IPS-NIHi7 (cell line): ENCODE measurements at regions not wholly inside any gene's neighbourhood (a gene's known extent, or its start where the extent isn't known, plus 50 kb on each side); places are given as distances from the start of the nearest gene placed in this dataset.

Experiments used
- DNase-seq: peaks from one replicate; pipeline ENCODE4 v3.0.0; 2012; ENCODE audit warnings: mixed read lengths; ENCODE audit errors: extremely low spot score

GRCh38 chr16:5854027-5854426 is 756.4 kb upstream of the EEF2KMT start:
- no peak for DNase-seq

GRCh38 chr16:5852151-5852550 is 754.6 kb upstream of the EEF2KMT start:
- no peak for DNase-seq

DNA sequence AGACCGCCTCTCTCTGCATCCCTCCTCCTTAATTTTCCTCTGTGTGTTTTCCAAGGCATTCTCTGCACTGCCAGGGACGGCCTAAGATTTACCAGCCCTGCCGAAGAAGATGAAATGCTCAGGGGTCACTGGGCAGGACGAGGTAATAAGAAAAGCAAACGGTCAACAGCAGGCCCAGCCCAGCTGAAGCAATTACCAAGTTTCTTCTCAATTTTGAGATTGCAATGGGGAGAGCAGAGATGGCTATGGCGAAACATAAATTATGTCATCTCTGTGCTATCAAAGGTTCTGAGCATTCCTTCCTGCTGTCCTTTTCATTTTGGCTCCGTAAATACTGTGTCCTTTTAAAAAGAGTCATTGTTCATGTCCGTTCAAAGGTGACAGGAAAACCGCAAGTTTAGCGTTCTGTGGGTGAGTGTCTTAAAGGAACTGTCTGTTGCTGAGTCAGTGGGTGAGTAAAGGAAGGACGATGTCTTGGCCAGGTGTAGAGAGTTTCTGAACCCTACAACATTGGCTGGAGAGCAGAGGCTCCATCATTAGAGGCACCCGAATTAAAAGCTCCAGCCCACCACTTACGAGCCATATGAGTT is 753.9 kb upstream of the EEF2KMT start:
- no peak for DNase-seq

- no peak for DNase-seq
These were observed 753.2 kb upstream of the EEF2KMT start for GRCh38 chr16:5850632-5851392.

DNA sequence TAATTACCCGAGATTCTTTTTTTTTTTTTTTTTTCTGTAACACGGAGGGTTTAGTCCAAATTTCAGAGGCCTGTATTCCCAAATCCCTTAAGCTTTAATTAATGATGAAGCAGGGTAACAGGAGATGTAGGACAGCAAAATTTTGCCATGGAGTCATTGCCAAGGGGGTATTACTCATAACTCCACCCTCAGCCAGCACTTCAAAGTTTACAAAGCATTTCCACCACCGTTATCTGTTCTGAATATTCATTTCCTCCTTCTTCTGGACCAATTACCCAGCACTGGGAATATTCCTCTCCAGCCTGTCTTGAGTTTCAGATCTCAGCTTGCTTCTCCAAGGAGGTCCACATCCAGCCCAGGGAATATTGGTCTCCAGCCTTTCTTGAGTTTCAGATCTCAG is 747.5 kb upstream of the EEF2KMT start:
- no peak for DNase-seq

- no peak for DNase-seq
These were observed 744.4 kb upstream of the EEF2KMT start for GRCh38 chr16:5841974-5842373.

DNA sequence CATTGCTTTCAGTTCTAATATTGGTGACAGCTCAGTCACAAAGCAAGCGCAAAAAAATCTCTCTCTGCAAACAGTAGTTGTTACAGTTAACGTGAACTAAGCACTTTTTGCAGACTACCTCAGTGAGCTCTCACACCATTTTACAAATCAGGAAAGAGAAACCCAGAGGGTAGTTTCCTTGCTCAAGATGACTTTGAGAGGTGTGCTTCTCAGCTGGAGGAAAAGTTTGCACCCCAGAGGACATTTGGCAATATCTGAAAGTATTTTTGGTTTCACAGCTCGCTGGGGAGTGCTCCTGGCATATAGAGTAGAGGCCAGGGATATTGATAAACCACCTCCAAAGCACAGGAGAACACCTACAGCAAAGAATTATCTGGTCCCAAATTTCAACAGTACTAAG is 741.1 kb upstream of the EEF2KMT start:
- DNase-seq: no peak

GRCh38 chr16:5838071-5838470 is 740.5 kb upstream of the EEF2KMT start:
- DNase-seq: no peak

- no peak for DNase-seq
These were observed 739.5 kb upstream of the EEF2KMT start for GRCh38 chr16:5837007-5837670.

DNA sequence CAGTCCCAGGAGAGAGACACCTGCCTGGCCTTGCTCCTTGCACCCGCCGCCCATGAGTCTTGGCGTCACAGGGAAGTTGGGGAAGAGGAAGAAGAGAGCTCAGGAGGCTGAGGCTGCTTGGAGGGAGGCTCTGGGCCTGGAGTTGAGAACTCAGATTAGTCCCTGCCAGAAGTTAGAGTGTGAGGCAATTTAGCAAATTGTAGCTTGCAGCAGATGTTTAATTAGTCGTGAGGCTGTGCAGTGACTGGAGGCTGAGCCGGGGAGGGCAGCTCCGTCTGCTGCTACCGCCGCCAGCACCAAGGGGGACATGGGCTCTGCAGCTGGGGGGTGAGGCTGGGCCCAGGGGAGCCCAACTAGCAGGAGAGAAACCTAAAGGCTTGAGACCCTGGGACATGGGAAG is 738.3 kb upstream of the EEF2KMT start:
- no peak for DNase-seq

DNA sequence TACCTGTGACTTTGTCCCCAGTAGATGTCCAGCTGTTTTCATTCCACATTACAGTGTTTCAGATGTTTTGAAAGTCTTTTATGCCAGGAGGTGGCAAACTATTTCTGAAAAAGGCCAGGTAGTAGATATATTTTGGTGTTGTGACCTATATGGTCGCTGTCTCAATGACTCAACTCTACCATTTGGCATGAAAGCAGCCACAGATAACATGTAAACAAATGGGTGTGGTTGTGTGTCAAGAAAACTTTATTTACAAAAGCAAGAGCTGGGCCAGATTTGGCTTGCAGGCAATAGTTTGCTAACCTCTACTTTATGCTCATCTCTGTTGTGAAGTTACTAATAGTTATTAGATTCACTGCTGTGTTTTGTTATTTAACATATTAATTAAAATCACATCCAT is 728.7 kb upstream of the EEF2KMT start:
- DNase-seq: no peak

GRCh38 chr16:5820472-5820871 is 722.9 kb upstream of the EEF2KMT start:
- no peak for DNase-seq

DNA sequence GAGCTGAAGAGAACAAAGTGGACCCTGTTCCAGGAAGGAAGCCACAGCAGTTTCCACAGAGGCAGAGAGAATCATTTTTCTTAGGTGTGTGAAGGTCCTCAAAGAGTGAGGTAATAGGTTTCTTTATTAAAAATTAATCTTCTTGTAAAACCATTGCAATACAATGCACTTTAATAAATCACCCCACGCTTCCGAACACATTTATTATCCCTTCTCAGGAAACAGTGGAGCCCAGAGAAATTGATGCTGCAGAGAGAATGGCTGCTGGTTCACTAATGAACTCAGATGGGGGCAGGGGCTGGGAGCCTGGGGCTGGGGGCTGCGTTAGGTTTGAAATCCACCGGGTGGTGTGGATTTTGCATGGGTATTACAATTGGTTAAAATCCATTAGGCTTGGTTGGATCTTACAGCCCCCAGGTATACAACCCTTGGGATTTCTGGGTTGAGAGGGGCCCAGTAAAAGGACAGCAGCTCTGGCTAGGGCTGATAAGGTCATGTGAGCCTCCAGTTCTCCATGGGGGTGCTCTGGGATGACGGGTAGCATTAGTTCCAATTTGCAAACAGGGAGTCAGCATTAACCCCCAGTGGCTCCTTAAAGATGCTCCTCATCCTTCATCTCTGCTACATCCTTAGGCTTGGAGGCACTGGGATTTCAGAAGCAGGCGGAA is 718.1 kb upstream of the EEF2KMT start:
- no peak for DNase-seq

GRCh38 chr16:5801396-5801795 is 703.8 kb upstream of the EEF2KMT start:
- DNase-seq: no peak

DNA sequence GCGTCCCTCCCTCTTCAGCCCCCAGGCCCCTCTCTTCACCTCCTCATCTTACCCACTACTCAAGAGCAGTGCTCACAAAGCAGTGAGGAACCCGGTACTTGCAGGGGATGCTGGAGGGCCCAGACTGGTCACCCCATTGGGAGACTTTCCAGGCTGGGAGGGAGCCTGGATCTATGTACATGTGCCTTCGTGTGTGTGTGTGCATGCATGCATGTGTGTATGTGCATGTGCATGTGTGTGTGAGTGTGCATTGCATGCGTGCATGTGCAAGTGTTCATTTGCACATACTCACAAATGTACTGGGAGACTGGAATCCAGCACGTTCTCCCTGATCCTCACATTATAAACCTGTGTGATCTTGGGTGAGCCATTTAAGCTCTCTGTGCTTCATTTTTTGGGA is 696.0 kb upstream of the EEF2KMT start:
- DNase-seq: no peak

GRCh38 chr16:5791011-5791657 is 693.5 kb upstream of the EEF2KMT start:
- no peak for DNase-seq

DNA sequence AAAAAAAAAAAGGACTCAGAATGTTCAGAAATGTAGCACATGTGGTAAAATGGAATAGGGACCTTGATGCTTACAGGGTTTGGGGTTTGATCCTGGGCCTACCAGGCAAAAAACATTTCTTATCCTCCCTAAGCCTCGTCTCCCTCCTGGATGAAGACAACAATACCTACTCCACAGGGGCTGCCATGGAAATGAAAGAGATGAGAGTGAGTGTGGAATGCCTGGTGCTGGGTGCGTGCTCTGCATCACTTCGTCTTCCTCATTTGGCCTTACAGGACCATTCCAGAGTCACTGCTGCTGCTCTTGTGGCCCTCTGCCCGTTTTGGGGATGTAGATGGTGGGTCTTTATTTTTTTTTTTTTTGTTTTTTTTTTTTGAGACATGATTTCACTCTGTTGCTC is 692.9 kb upstream of the EEF2KMT start:
- DNase-seq: no peak

GRCh38 chr16:5789033-5789432 is 691.4 kb upstream of the EEF2KMT start:
- no peak for DNase-seq

- DNase-seq: no peak
These were observed 683.8 kb upstream of the EEF2KMT start for GRCh38 chr16:5781436-5781835.

DNA sequence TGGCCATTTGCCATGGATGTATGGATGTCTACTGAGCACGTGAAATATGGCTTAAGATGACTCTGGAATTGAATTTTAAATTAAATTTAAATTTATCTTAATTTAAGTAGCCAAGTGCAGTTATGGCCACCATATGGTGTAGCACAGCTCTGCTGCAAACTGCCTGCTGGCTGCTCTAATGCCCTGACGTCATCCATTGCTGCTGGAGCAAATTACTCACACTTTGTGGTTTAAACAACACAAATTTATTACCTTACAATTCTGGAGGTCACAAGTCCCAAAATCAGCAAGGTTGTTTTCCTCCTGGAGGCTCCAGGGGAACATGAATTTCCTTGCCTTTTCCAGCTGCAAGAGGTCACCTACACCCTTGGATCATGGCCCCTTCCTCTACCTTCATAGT is 679.3 kb upstream of the EEF2KMT start:
- no peak for DNase-seq

DNA sequence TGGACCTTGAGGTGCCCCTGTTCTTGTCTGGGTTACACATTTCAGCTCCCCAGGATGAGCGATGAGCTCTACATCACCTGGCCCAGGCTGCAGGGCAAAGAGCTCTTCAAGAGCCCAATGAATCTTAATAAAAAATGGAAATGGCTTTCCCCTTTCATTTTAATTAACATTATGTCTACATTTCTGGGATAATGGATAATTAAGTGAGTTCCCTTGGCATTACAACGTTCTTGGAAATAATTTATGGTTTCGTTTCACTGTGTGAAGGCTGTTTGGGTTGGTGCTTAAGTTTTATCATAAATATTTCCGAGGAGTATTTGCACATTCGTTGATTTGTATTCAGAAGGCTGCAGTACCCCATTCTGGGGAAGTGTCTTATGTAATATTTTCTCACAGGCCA is 678.3 kb upstream of the EEF2KMT start:
- DNase-seq: no peak

GRCh38 chr16:5770118-5770517 is 672.5 kb upstream of the EEF2KMT start:
- no peak for DNase-seq
